Caco-2 (cell line): ENCODE measurements at regions not wholly inside any gene's neighbourhood (a gene's known extent, or its start where the extent isn't known, plus 50 kb on each side); places are given as distances from the start of the nearest gene placed in this dataset.

ENCODE experiments used
- BruUV-seq: library from RNA; stranded (reverse); fragments of 400-500 nt; replicated peaks from 2 replicates; lab custom pipeline; 2021; lab: Mats Ljungman, UMichigan
- CTCF ChIA-PET: fragments of 300-600 bp; sonication (Branson Sonifier 250); formaldehyde crosslinking; loops from one replicate; lab custom pipeline; 2022; ENCODE audit warnings: antibody characterized with exemption; lab: Charles Lee
- POLR2A ChIA-PET: fragments of 300-600 bp; sonication (Branson Sonifier 250); formaldehyde crosslinking; loops from one replicate; lab custom pipeline; 2022; ENCODE audit warnings: antibody characterized with exemption; lab: Charles Lee
- DNase-seq, 2 experiments: peaks; one replicate each; pipeline versions ENCODE4 v3.0.0 to v3.0.0-alpha.2; 2020 to 2022
- H3K27me3 ChIP-seq: replicated peaks from 2 replicates; pipeline ENCODE4 v1.6.0; 2011; ENCODE audit warnings: low read length; ENCODE audit not compliant: control insufficient read depth, insufficient read depth
- H3K36me3 ChIP-seq: 2 replicates; pipeline ENCODE4 v1.5.1; 2011; ENCODE audit warnings: low read length; ENCODE audit not compliant: control insufficient read depth, insufficient read depth
- H3K4me1 ChIP-seq: fragments of 250-450 bp; sonication (Bioruptor Pico); 2 replicates; pipeline ENCODE4 v1.5.1; 2020; ENCODE audit warnings: mild to moderate bottlenecking
- H3K4me3 ChIP-seq: 2 replicates; pipeline ENCODE4 v1.5.1; 2011; ENCODE audit warnings: low read depth, mild to moderate bottlenecking, control low read depth, low read length
- H3K9me3 ChIP-seq: fragments of 250-450 bp; sonication (Bioruptor Pico); 2 replicates; pipeline ENCODE4 v1.5.1; 2020; ENCODE audit warnings: mild to moderate bottlenecking, moderate library complexity
- H3K27ac Mint-ChIP-seq: one replicate; pipeline ENCODE4 v1.8.0; 2022; ENCODE audit warnings: mixed read lengths; ENCODE audit not compliant: unreplicated experiment
- H3K27me3 Mint-ChIP-seq: one replicate; pipeline ENCODE4 v1.8.0; 2022; ENCODE audit warnings: mixed read lengths; ENCODE audit not compliant: insufficient read depth, unreplicated experiment
- H3K36me3 Mint-ChIP-seq: one replicate; pipeline ENCODE4 v1.8.0; 2022; ENCODE audit warnings: mild to moderate bottlenecking, mixed read lengths; ENCODE audit not compliant: insufficient read depth, unreplicated experiment
- H3K4me1 Mint-ChIP-seq: one replicate; pipeline ENCODE4 v1.8.0; 2022; ENCODE audit warnings: low read depth, mixed read lengths; ENCODE audit not compliant: unreplicated experiment
- H3K4me3 Mint-ChIP-seq: one replicate; pipeline ENCODE4 v1.8.0; 2022; ENCODE audit warnings: mild to moderate bottlenecking, moderate library complexity, mixed read lengths; ENCODE audit not compliant: unreplicated experiment
- H3K9me3 Mint-ChIP-seq: one replicate; pipeline ENCODE4 v1.8.0; 2022; ENCODE audit warnings: mixed read lengths; ENCODE audit not compliant: unreplicated experiment
- intact Hi-C: fragments of 100-400 bp; cut with micrococcal nuclease; formaldehyde crosslinking; loops from one replicate; pipeline ENCODE4 v1.10.0; 2022; ENCODE audit not compliant: unreplicated experiment
- TF ChIP-seq, protein P1 (sequence below), 2 experiments: fragments of 200-600 bp in 1 of 2; IDR thresholded peaks; 1 replicate in 1 of 2; 2 replicates in 1 of 2; pipeline versions ENCODE4 v1.5.1 to v1.8.0; 2011 to 2022; ENCODE audit warnings: antibody characterized with exemption in 1 of 2, control low read depth in 1 of 2, inconsistent platforms in 1 of 2, low read depth in 1 of 2, low read length in 1 of 2, mild to moderate bottlenecking in 1 of 2, moderate library complexity in 1 of 2; ENCODE audit not compliant: insufficient read depth in 1 of 2, severe bottlenecking in 1 of 2, unreplicated experiment in 1 of 2

DNA sequence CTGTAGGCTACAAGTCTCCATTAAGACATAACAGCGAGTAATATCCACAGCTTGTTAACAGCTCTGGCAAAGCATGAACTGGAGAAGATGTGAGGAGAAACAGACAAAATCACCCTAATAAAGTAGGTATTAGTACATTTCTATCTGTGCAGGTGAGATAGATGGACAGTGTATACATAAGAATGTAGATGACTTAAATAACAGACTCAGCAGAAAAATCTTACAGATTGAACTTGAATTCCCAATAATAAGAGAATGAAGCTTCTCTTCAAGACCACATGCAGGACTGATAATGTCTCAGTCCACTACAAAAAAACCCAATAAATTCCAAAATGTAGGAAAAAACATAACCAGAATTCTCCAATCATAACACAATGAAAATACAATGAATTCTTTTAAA is 153.0 kb downstream of the IRX2 start:
- no peak overlapping the region for H3K4me3 Mint-ChIP-seq
- H3K9me3 Mint-ChIP-seq, result peaks cover 9% of the 10 kb centered on the region
- peaks cover 11% of the 10 kb centered on the region for H3K27me3 Mint-ChIP-seq
- H3K4me1 ChIP-seq, result no peaks in the 10 kb centered on the region
- DNase-seq, result no peak
- H3K4me1 Mint-ChIP-seq, result no peaks in the 10 kb centered on the region
- H3K27ac Mint-ChIP-seq, result no peak overlapping the region
- no peak overlapping the region for H3K4me3 ChIP-seq
- H3K9me3 ChIP-seq, result no peaks in the 10 kb centered on the region
- no peaks in the 10 kb centered on the region for H3K27me3 ChIP-seq
- ChIA-PET CTCF (no interaction called here), POLR2A (no interaction called here)
- BruUV-seq, result no TSS peak
- intact Hi-C loops, result no loop called here
- H3K36me3 ChIP-seq, result no peaks in the 10 kb centered on the region
- H3K36me3 Mint-ChIP-seq, result no peaks in the 10 kb centered on the region
- TF ChIP-seq, protein P1, sequence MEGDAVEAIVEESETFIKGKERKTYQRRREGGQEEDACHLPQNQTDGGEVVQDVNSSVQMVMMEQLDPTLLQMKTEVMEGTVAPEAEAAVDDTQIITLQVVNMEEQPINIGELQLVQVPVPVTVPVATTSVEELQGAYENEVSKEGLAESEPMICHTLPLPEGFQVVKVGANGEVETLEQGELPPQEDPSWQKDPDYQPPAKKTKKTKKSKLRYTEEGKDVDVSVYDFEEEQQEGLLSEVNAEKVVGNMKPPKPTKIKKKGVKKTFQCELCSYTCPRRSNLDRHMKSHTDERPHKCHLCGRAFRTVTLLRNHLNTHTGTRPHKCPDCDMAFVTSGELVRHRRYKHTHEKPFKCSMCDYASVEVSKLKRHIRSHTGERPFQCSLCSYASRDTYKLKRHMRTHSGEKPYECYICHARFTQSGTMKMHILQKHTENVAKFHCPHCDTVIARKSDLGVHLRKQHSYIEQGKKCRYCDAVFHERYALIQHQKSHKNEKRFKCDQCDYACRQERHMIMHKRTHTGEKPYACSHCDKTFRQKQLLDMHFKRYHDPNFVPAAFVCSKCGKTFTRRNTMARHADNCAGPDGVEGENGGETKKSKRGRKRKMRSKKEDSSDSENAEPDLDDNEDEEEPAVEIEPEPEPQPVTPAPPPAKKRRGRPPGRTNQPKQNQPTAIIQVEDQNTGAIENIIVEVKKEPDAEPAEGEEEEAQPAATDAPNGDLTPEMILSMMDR (IDR thresholded peaks at IDR 0.05; ENCODE audit: insufficient read depth in 1 of 2, low read depth in 1 of 2, low read length in 1 of 2, severe bottlenecking in 1 of 2, unreplicated experiment in 1 of 2), result no peak

DNA sequence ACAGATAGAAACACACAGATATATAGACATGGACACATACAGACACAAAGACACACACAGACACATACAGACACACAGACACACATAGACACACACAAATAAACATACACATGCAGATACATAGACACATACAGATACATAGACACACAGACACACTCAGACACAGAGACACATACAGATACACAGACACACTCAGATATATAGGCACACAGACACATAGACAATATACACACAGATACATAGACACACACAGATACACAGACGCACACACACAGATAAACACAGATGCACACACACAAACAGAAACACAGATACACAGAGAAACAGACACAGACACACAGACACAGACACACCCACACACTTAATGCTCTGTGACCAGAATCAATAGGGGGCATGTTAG is 156.8 kb downstream of the IRX2 start:
- H3K4me3 Mint-ChIP-seq, result no peak overlapping the region
- no peaks in the 10 kb centered on the region for H3K4me1 Mint-ChIP-seq
- H3K36me3 ChIP-seq, result no peaks in the 10 kb centered on the region
- no peak overlapping the region for H3K4me3 ChIP-seq
- no peaks in the 10 kb centered on the region for H3K9me3 ChIP-seq
- peaks cover 9% of the 10 kb centered on the region for H3K9me3 Mint-ChIP-seq
- H3K36me3 Mint-ChIP-seq, result no peaks in the 10 kb centered on the region
- H3K27me3 ChIP-seq, result no peaks in the 10 kb centered on the region
- no peaks in the 10 kb centered on the region for H3K4me1 ChIP-seq
- peaks cover 4% of the 10 kb centered on the region for H3K27me3 Mint-ChIP-seq
- ChIA-PET POLR2A (no interaction called here), CTCF (no interaction called here)
- H3K27ac Mint-ChIP-seq, result no peak overlapping the region
- intact Hi-C loops, result no loop called here
- DNase-seq, result no peak
- TF ChIP-seq, protein P1 (IDR thresholded peaks at IDR 0.05; ENCODE audit: insufficient read depth in 1 of 2, low read depth in 1 of 2, low read length in 1 of 2, severe bottlenecking in 1 of 2, unreplicated experiment in 1 of 2), result no peak
- no TSS peak for BruUV-seq

DNA sequence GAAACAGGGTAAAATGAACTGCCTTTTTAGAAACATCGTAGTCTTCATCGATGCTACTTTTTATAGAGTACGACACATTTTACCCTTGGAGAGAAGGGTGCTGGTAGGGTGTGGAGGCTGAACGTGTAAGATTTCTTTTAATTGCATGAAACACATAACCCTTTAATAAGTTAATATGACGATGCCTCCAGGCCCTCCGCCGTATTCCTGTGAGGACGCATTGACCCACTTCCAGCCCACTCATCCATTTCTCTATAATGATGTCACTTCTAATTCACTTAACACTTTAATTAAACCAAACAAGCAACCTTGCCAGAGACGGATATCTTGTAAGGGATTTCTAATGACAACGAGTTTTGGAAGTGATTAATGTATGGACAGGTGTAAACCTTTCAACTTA is 158.7 kb downstream of the IRX2 start:
- Mint-ChIP-seq H3K4me1 (no peaks in the 10 kb centered on the region), H3K9me3 (peaks cover 9% of the 10 kb centered on the region), H3K27me3 (peaks cover 4% of the 10 kb centered on the region), H3K27ac (no peak overlapping the region), H3K36me3 (no peaks in the 10 kb centered on the region), H3K4me3 (no peak overlapping the region)
- intact Hi-C loops, result no loop called here
- H3K4me3 ChIP-seq, result no peak overlapping the region
- no peak for DNase-seq
- no peaks in the 10 kb centered on the region for H3K9me3 ChIP-seq
- ChIA-PET POLR2A (no interaction called here), CTCF (no interaction called here)
- TF ChIP-seq, protein P1 (IDR thresholded peaks at IDR 0.05; ENCODE audit: insufficient read depth in 1 of 2, low read depth in 1 of 2, low read length in 1 of 2, severe bottlenecking in 1 of 2, unreplicated experiment in 1 of 2), result no peak
- no TSS peak for BruUV-seq
- no peaks in the 10 kb centered on the region for H3K4me1 ChIP-seq
- H3K27me3 ChIP-seq, result no peaks in the 10 kb centered on the region
- no peaks in the 10 kb centered on the region for H3K36me3 ChIP-seq
